ENCODE measurements at regions not wholly inside any gene's neighbourhood (a gene's known extent, or its start where the extent isn't known, plus 50 kb on each side); places are given as distances from the start of the nearest gene placed in this dataset.

GRCh38 chr3:153714588-153715290, 406.5 kb upstream of the ARHGEF26 start:
- TF ChIP-seq CTCF (conservative IDR thresholded peaks at IDR 0.05; ENCODE audit: low read length) (no peak), EZH2phosphoT487 (IDR thresholded peaks at IDR 0.05; ENCODE audit: borderline replicate concordance) (no peak)
